ENCODE measurements at regions not wholly inside any gene's neighbourhood (a gene's known extent, or its start where the extent isn't known, plus 50 kb on each side); places are given as distances from the start of the nearest gene placed in this dataset.

- DNase-seq (ENCODE audit: low read depth) (no peak), FAIRE-seq (no peak)
- Mint-ChIP-seq H3K9me3 (ENCODE audit: unreplicated experiment) (peaks cover 1% of the 10 kb centered on the region), H3K27me3 (ENCODE audit: low read depth, unreplicated experiment) (peaks cover 10% of the 10 kb centered on the region), H3K27ac (ENCODE audit: unreplicated experiment) (no peak overlapping the region), H3K36me3 (ENCODE audit: low read depth, unreplicated experiment) (no peaks in the 10 kb centered on the region), H3K4me3 (ENCODE audit: unreplicated experiment) (no peak overlapping the region), H3K4me1 (ENCODE audit: low read depth, unreplicated experiment) (peaks cover 3% of the 10 kb centered on the region)
- Histone ChIP-seq H3K27me3 (ENCODE audit: insufficient read depth, low read length) (no peaks in the 10 kb centered on the region), H3K4me3 (ENCODE audit: insufficient read depth, low read depth, low read length) (no peak overlapping the region), H3K79me2 (ENCODE audit: insufficient read depth, low read length) (no peaks in the 10 kb centered on the region), H3K27ac (ENCODE audit: low read depth, low read length) (no peak overlapping the region), H3K9me3 (ENCODE audit: insufficient read depth, low read depth, low read length) (no peaks in the 10 kb centered on the region), H3K9ac (ENCODE audit: low read length) (no peak overlapping the region), H4K20me1 (ENCODE audit: insufficient read depth, low read length) (no peaks in the 10 kb centered on the region), H3K4me1 (ENCODE audit: insufficient read depth, low read length) (no peaks in the 10 kb centered on the region), H2AFZ (ENCODE audit: low read depth, low read length) (no peak overlapping the region), H3K4me2 (ENCODE audit: low read length) (no peak overlapping the region), H3K36me3 (ENCODE audit: insufficient read depth, low read length) (no peaks in the 10 kb centered on the region)
- TF ChIP-seq CTCF (IDR thresholded peaks at IDR 0.05; ENCODE audit: insufficient read depth, low read depth, low read length) (no peak), EZH2 (IDR thresholded peaks at IDR 0.05; ENCODE audit: insufficient read depth, low read length) (no peak)
These were observed 359.1 kb upstream of the IRX4 start for GRCh38 chr5:2241842-2242241.

- Histone ChIP-seq H3K9ac (ENCODE audit: low read length) (no peak overlapping the region), H3K27me3 (ENCODE audit: insufficient read depth, low read length) (no peaks in the 10 kb centered on the region), H3K27ac (ENCODE audit: low read depth, low read length) (no peak overlapping the region), H4K20me1 (ENCODE audit: insufficient read depth, low read length) (no peaks in the 10 kb centered on the region), H3K4me3 (ENCODE audit: insufficient read depth, low read depth, low read length) (no peak overlapping the region), H2AFZ (ENCODE audit: low read depth, low read length) (no peak overlapping the region), H3K36me3 (ENCODE audit: insufficient read depth, low read length) (no peaks in the 10 kb centered on the region), H3K4me2 (ENCODE audit: low read length) (no peak overlapping the region), H3K79me2 (ENCODE audit: insufficient read depth, low read length) (no peaks in the 10 kb centered on the region), H3K9me3 (ENCODE audit: insufficient read depth, low read depth, low read length) (no peaks in the 10 kb centered on the region), H3K4me1 (ENCODE audit: insufficient read depth, low read length) (no peaks in the 10 kb centered on the region)
- no peak for TF ChIP-seq CTCF (IDR thresholded peaks at IDR 0.05; ENCODE audit: insufficient read depth, low read depth, low read length)
- no peak for TF ChIP-seq EZH2 (IDR thresholded peaks at IDR 0.05; ENCODE audit: insufficient read depth, low read length)
- Mint-ChIP-seq H3K27me3 (ENCODE audit: low read depth, unreplicated experiment) (peaks cover 10% of the 10 kb centered on the region), H3K36me3 (ENCODE audit: low read depth, unreplicated experiment) (no peaks in the 10 kb centered on the region), H3K9me3 (ENCODE audit: unreplicated experiment) (peaks cover 5% of the 10 kb centered on the region), H3K27ac (ENCODE audit: unreplicated experiment) (no peak overlapping the region), H3K4me1 (ENCODE audit: low read depth, unreplicated experiment) (peaks cover 3% of the 10 kb centered on the region), H3K4me3 (ENCODE audit: unreplicated experiment) (no peak overlapping the region)
- FAIRE-seq (no peak), DNase-seq (ENCODE audit: low read depth) (no peak)
These were observed 357.6 kb upstream of the IRX4 start for GRCh38 chr5:2240118-2240904.

Data from astrocyte (in vitro differentiated cells and primary cell).